MM.1S (cell line): ENCODE measurements at regions not wholly inside any gene's neighbourhood (a gene's known extent, or its start where the extent isn't known, plus 50 kb on each side); places are given as distances from the start of the nearest gene placed in this dataset.

ENCODE experiments used
- DNase-seq: peaks from one replicate; pipeline ENCODE4 v3.0.0-alpha.2; 2015
- H2AFZ ChIP-seq: fragments of 300-600 bp; sonication (generic); 2 replicates; pipeline ENCODE4 v1.6.0; 2016; ENCODE audit warnings: antibody characterized with exemption, low read length
- H3F3A ChIP-seq: fragments of 300-600 bp; sonication (generic); 2 replicates; pipeline ENCODE4 v1.6.1; 2016; ENCODE audit warnings: mild to moderate bottlenecking, antibody characterized with exemption, low read length, moderate library complexity, mixed read lengths; ENCODE audit not compliant: insufficient read depth
- H3K27ac ChIP-seq: fragments of 300-600 bp; sonication (generic); 2 replicates; pipeline ENCODE4 v1.5.1; 2016; ENCODE audit warnings: mild to moderate bottlenecking, low read length
- H3K27me3 ChIP-seq: fragments of 300-600 bp; sonication (generic); replicated peaks from 2 replicates; pipeline ENCODE4 v1.6.0; 2016; ENCODE audit warnings: low read length; ENCODE audit not compliant: insufficient read depth
- H3K36me3 ChIP-seq: fragments of 300-600 bp; sonication (generic); replicated peaks from 2 replicates; pipeline ENCODE4 v1.6.1; 2016; ENCODE audit warnings: mild to moderate bottlenecking, low read length, mixed read lengths; ENCODE audit not compliant: insufficient read depth
- H3K4me1 ChIP-seq: fragments of 300-600 bp; sonication (generic); 2 replicates; pipeline ENCODE4 v1.6.1; 2016; ENCODE audit warnings: low read length, mixed read lengths
- H3K4me2 ChIP-seq: fragments of 300-600 bp; sonication (generic); 2 replicates; pipeline ENCODE4 v1.6.0; 2016; ENCODE audit warnings: low read depth, low read length
- H3K4me3 ChIP-seq: fragments of 300-600 bp; sonication (generic); 2 replicates; pipeline ENCODE4 v1.5.1; 2016; ENCODE audit warnings: low read length, mixed read lengths
- H3K79me2 ChIP-seq: fragments of 300-600 bp; sonication (generic); 2 replicates; pipeline ENCODE4 v1.6.1; 2016; ENCODE audit warnings: mixed run types, low read length, mixed read lengths
- H3K9ac ChIP-seq: fragments of 300-600 bp; sonication (generic); 2 replicates; pipeline ENCODE4 v1.6.1; 2016; ENCODE audit warnings: low read length, mixed read lengths
- H3K9me2 ChIP-seq: fragments of 300-600 bp; sonication (generic); replicated peaks from 2 replicates; pipeline ENCODE4 v1.6.1; 2016; ENCODE audit warnings: mild to moderate bottlenecking, low read length, mixed read lengths; ENCODE audit not compliant: insufficient read depth
- H3K9me3 ChIP-seq: fragments of 300-600 bp; sonication (generic); replicated peaks from 2 replicates; pipeline ENCODE4 v1.6.1; 2016; ENCODE audit warnings: mild to moderate bottlenecking, low read length, mixed read lengths; ENCODE audit not compliant: insufficient read depth
- H4K20me1 ChIP-seq: fragments of 300-600 bp; sonication (generic); 2 replicates; pipeline ENCODE4 v1.6.1; 2016; ENCODE audit warnings: mild to moderate bottlenecking, low read length, moderate library complexity, mixed read lengths; ENCODE audit not compliant: insufficient read depth
- EZH2 ChIP-seq: fragments of 300-600 bp; sonication (generic); optimal IDR thresholded peaks from 2 replicates; pipeline ENCODE3; 2017; ENCODE audit warnings: low read depth, mild to moderate bottlenecking, antibody characterized with exemption, low read length, mixed read lengths
- EZH2phosphoT487 ChIP-seq: fragments of 300-600 bp; sonication (generic); IDR thresholded peaks from 2 replicates; pipeline ENCODE4 v1.6.1; 2018; ENCODE audit warnings: antibody characterized with exemption, low read length
- TF ChIP-seq, protein P1 (sequence below): fragments of 300-600 bp; sonication (generic); IDR thresholded peaks from 2 replicates; pipeline ENCODE4 v1.5.1; 2016; ENCODE audit warnings: antibody characterized with exemption, low read length, mixed read lengths

DNA sequence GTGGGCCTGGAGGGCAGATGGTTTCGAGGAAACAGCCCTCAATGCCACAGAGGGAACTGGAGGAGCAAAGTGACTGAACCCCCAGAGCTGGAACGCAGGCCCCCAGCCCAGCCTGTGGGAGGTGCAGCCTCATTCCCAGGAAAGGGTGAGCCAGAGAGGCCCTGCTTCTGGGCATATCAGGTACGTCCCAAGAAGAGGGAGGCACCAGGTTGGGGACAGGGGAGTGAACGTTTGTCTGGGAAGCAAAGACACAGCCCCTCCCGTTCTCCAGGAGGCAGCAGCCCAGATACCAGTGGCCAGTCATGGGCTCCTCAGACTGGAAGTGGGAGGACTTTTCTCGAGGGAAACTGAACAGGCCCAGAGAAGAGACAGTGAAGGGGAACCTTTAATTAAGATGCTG, 74.3 kb upstream of the RET start:
- H3F3A ChIP-seq = no peaks in the 10 kb centered on the region
- no peak overlapping the region for H2AFZ ChIP-seq
- H3K27ac ChIP-seq = no peak overlapping the region
- H3K4me2 ChIP-seq = no peak overlapping the region
- H4K20me1 ChIP-seq = no peaks in the 10 kb centered on the region
- no peak for TF ChIP-seq EZH2
- TF ChIP-seq EZH2phosphoT487 = no peak
- TF ChIP-seq, protein P1, sequence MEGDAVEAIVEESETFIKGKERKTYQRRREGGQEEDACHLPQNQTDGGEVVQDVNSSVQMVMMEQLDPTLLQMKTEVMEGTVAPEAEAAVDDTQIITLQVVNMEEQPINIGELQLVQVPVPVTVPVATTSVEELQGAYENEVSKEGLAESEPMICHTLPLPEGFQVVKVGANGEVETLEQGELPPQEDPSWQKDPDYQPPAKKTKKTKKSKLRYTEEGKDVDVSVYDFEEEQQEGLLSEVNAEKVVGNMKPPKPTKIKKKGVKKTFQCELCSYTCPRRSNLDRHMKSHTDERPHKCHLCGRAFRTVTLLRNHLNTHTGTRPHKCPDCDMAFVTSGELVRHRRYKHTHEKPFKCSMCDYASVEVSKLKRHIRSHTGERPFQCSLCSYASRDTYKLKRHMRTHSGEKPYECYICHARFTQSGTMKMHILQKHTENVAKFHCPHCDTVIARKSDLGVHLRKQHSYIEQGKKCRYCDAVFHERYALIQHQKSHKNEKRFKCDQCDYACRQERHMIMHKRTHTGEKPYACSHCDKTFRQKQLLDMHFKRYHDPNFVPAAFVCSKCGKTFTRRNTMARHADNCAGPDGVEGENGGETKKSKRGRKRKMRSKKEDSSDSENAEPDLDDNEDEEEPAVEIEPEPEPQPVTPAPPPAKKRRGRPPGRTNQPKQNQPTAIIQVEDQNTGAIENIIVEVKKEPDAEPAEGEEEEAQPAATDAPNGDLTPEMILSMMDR = no peak
- H3K9me3 ChIP-seq = no peaks in the 10 kb centered on the region
- no peaks in the 10 kb centered on the region for H3K27me3 ChIP-seq
- DNase-seq = no peak
- no peaks in the 10 kb centered on the region for H3K79me2 ChIP-seq
- H3K9ac ChIP-seq = no peak overlapping the region
- H3K4me3 ChIP-seq = no peak overlapping the region
- no peaks in the 10 kb centered on the region for H3K36me3 ChIP-seq
- H3K9me2 ChIP-seq = no peaks in the 10 kb centered on the region; the same call in 1 of the 2 replicates
- H3K4me1 ChIP-seq = no peaks in the 10 kb centered on the region

DNA sequence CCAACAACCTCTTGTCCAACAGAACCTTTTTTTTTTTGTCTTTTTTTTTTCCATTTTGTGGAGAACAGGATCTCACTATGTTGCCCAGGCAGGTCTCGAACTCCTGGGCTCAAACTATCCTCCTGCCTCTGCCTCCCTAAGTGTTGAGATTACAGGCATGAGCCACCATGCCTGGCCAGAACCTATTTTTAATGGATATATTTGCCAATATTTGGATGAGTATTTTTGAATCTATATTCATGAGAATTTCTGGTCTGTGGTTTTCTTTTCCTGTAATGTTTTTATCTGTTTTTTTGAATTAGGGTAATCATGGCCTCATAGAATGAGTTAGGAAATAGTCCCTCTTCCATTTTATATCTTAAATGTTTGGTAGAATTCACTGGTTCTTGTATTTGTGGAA, 70.4 kb upstream of the RET start:
- Histone ChIP-seq H3K27me3 (no peaks in the 10 kb centered on the region), H3K27ac (no peak overlapping the region), H3K4me3 (no peak overlapping the region), H3K4me2 (no peak overlapping the region), H3K4me1 (no peaks in the 10 kb centered on the region), H3K79me2 (no peaks in the 10 kb centered on the region), H3F3A (no peaks in the 10 kb centered on the region), H3K9ac (no peak overlapping the region), H3K9me3 (no peaks in the 10 kb centered on the region), H3K9me2 (no peaks in the 10 kb centered on the region; the same call in 1 of the 2 replicates), H4K20me1 (no peaks in the 10 kb centered on the region), H2AFZ (no peak overlapping the region), H3K36me3 (no peaks in the 10 kb centered on the region)
- TF ChIP-seq EZH2 (no peak), EZH2phosphoT487 (no peak)
- TF ChIP-seq, protein P1 = no peak
- DNase-seq = no peak

DNA sequence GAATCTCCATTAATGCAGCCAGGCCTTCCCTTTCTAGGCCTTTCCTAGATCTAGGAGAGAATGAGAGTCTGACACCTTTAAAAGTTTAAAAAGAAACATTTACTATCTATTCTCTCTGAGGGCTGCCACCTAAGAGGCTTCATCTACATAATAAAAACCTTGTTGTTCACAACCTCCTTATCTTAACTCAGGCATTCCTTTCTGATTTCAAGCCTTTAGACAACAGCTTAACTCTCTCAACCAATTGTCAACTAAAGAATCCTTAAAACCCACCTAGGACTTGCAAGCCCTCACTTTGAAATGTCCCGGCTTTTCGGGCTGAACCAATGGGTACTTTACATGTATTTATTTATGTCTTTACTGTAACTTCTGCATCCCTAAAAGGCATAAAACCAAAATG, 64.3 kb upstream of the RET start:
- TF ChIP-seq EZH2phosphoT487 (no peak), EZH2 (no peak)
- TF ChIP-seq, protein P1 = no peak
- no peak overlapping the region for H3K9ac ChIP-seq
- no peak for DNase-seq
- H3K4me3 ChIP-seq = no peak overlapping the region
- no peak overlapping the region for H2AFZ ChIP-seq
- no peaks in the 10 kb centered on the region for H3F3A ChIP-seq
- H3K79me2 ChIP-seq = no peaks in the 10 kb centered on the region
- no peaks in the 10 kb centered on the region for H3K27me3 ChIP-seq
- no peaks in the 10 kb centered on the region for H3K36me3 ChIP-seq
- no peaks in the 10 kb centered on the region for H4K20me1 ChIP-seq
- no peaks in the 10 kb centered on the region for H3K9me2 ChIP-seq
- H3K4me2 ChIP-seq = no peak overlapping the region
- no peaks in the 10 kb centered on the region for H3K4me1 ChIP-seq
- no peaks in the 10 kb centered on the region for H3K9me3 ChIP-seq
- H3K27ac ChIP-seq = no peak overlapping the region
